HUES6 (cell line): ENCODE measurements at regions not wholly inside any gene's neighbourhood (a gene's known extent, or its start where the extent isn't known, plus 50 kb on each side); places are given as distances from the start of the nearest gene placed in this dataset.

Source experiments
- H3K27ac ChIP-seq: 2 replicates; pipeline ENCODE4 v1.7.0; 2013; ENCODE audit warnings: low read depth, mild to moderate bottlenecking, low read length, inconsistent platforms
- H3K27me3 ChIP-seq: 2 replicates; pipeline ENCODE4 v1.6.1; 2013; ENCODE audit warnings: low read length; ENCODE audit not compliant: control insufficient read depth, insufficient read depth
- H3K36me3 ChIP-seq: 2 replicates; pipeline ENCODE4 v1.6.1; 2013; ENCODE audit warnings: low read length; ENCODE audit not compliant: control insufficient read depth, insufficient read depth
- H3K4me1 ChIP-seq: 2 replicates; pipeline ENCODE4 v1.6.1; 2013; ENCODE audit warnings: low read length; ENCODE audit not compliant: control insufficient read depth, insufficient read depth
- H3K4me3 ChIP-seq: 2 replicates; pipeline ENCODE4 v1.5.1; 2013; ENCODE audit warnings: low read depth, low read length
- H3K9ac ChIP-seq: one replicate; pipeline ENCODE4 v1.6.1; 2013; ENCODE audit warnings: mild to moderate bottlenecking, low read length
- H3K9me3 ChIP-seq: 2 replicates; pipeline ENCODE4 v1.6.1; 2013; ENCODE audit warnings: low read depth, low read length; ENCODE audit not compliant: control insufficient read depth, insufficient read depth

GRCh38 chr9:651371-651770 lies 190.1 kb upstream of the DMRT1 start:
- Histone ChIP-seq H3K27ac (no peak overlapping the region), H3K9ac (no peak overlapping the region), H3K36me3 (no peaks in the 10 kb centered on the region), H3K4me1 (peaks cover 36% of the 10 kb centered on the region), H3K27me3 (no peaks in the 10 kb centered on the region), H3K9me3 (no peaks in the 10 kb centered on the region), H3K4me3 (no peak overlapping the region)

- H3K4me3 ChIP-seq, result no peak overlapping the region
- no peak overlapping the region for H3K27ac ChIP-seq
- peaks cover 36% of the 10 kb centered on the region for H3K4me1 ChIP-seq
- H3K9ac ChIP-seq, result no peak overlapping the region
- H3K27me3 ChIP-seq, result no peaks in the 10 kb centered on the region
- H3K36me3 ChIP-seq, result no peaks in the 10 kb centered on the region
- H3K9me3 ChIP-seq, result no peaks in the 10 kb centered on the region
Observed at GRCh38 chr9:652914-653313, 188.6 kb upstream of the DMRT1 start.

- H3K4me1 ChIP-seq, result peaks cover 34% of the 10 kb centered on the region
Observed at GRCh38 chr9:653421-653820, 188.1 kb upstream of the DMRT1 start.

GRCh38 chr9:653856-654387 lies 187.6 kb upstream of the DMRT1 start:
- H3K9me3 ChIP-seq, result no peaks in the 10 kb centered on the region
- peaks cover 30% of the 10 kb centered on the region for H3K4me1 ChIP-seq
- H3K27ac ChIP-seq, result no peak overlapping the region
- H3K4me3 ChIP-seq, result no peak overlapping the region
- no peak overlapping the region for H3K9ac ChIP-seq
- H3K36me3 ChIP-seq, result no peaks in the 10 kb centered on the region
- H3K27me3 ChIP-seq, result no peaks in the 10 kb centered on the region

More at GRCh38 chr9:653421-653820, 188.1 kb upstream of the DMRT1 start:
- Histone ChIP-seq H3K4me3 (no peak overlapping the region), H3K36me3 (no peaks in the 10 kb centered on the region), H3K27ac (no peak overlapping the region), H3K9me3 (no peaks in the 10 kb centered on the region), H3K9ac (no peak overlapping the region), H3K27me3 (no peaks in the 10 kb centered on the region)

DNA sequence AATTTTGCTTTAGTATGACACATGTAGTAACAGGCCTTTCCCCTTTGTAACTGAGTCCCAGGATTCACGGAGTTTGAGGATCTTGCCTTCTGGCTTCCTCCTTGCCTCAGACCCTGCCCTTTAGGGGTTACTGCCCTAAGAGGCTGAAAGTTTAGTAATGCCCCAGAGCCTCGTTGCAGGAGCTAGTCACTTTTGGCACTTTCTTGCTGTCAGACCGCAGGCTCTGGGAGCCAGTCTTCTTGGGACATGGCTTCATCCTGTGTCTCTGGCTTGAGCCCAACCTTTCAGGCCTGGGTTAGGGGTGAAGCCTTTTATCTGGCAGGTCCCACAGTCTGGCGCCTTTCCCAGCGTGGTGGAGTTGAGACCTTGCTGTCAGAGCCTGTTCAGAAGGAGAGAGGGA lies 185.6 kb upstream of the DMRT1 start:
- no peak overlapping the region for H3K27ac ChIP-seq
- no peak overlapping the region for H3K9ac ChIP-seq
- H3K36me3 ChIP-seq, result no peaks in the 10 kb centered on the region
- H3K9me3 ChIP-seq, result no peaks in the 10 kb centered on the region
- H3K27me3 ChIP-seq, result no peaks in the 10 kb centered on the region
- no peak overlapping the region for H3K4me3 ChIP-seq
- peaks cover 11% of the 10 kb centered on the region for H3K4me1 ChIP-seq

GRCh38 chr9:656926-657568 lies 184.4 kb upstream of the DMRT1 start:
- Histone ChIP-seq H3K4me3 (no peak overlapping the region), H3K27ac (no peak overlapping the region), H3K4me1 (peaks cover 10% of the 10 kb centered on the region; the same call in 1 of the 2 replicates), H3K9ac (no peak overlapping the region), H3K36me3 (no peaks in the 10 kb centered on the region), H3K27me3 (no peaks in the 10 kb centered on the region), H3K9me3 (no peaks in the 10 kb centered on the region)

GRCh38 chr9:659286-659685 lies 182.2 kb upstream of the DMRT1 start:
- Histone ChIP-seq H3K4me3 (no peak overlapping the region), H3K27me3 (no peaks in the 10 kb centered on the region), H3K36me3 (no peaks in the 10 kb centered on the region), H3K27ac (no peak overlapping the region), H3K9me3 (no peaks in the 10 kb centered on the region), H3K4me1 (peaks cover 7% of the 10 kb centered on the region; the same call in 1 of the 2 replicates), H3K9ac (no peak overlapping the region)

DNA sequence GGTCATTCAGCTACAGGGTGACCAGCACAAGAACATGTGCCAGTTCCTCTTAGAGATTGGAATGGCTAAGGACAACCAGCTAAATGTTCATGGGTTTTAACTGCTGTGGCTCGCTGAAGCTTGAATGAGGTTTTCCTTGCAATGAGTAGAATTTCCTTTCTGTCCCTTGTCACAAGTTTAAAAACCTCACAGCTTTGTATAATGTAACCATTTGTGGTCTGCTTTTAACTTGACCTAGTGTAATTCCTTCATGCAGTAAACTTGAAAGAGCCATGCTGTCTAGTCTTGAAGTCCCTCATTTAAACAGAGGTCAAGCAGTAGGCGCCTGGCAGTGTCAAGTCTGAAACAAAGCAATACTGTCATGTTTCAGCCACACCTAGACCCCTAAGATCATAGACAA lies 181.3 kb upstream of the DMRT1 start:
- no peak overlapping the region for H3K4me3 ChIP-seq
- H3K4me1 ChIP-seq, result peaks cover 7% of the 10 kb centered on the region; the same call in 1 of the 2 replicates

GRCh38 chr9:663541-663940 lies 178.0 kb upstream of the DMRT1 start:
- H3K4me3 ChIP-seq, result no peak overlapping the region
- H3K36me3 ChIP-seq, result no peaks in the 10 kb centered on the region
- H3K27me3 ChIP-seq, result no peaks in the 10 kb centered on the region
- no peak overlapping the region for H3K9ac ChIP-seq
- no peak overlapping the region for H3K27ac ChIP-seq
- H3K9me3 ChIP-seq, result no peaks in the 10 kb centered on the region; the same call in 1 of the 2 replicates
- H3K4me1 ChIP-seq, result no peaks in the 10 kb centered on the region

More for the DNA sequence above, 181.3 kb upstream of the DMRT1 start:
- Histone ChIP-seq H3K9ac (no peak overlapping the region), H3K27ac (no peak overlapping the region), H3K36me3 (no peaks in the 10 kb centered on the region), H3K9me3 (no peaks in the 10 kb centered on the region), H3K27me3 (no peaks in the 10 kb centered on the region)

DNA sequence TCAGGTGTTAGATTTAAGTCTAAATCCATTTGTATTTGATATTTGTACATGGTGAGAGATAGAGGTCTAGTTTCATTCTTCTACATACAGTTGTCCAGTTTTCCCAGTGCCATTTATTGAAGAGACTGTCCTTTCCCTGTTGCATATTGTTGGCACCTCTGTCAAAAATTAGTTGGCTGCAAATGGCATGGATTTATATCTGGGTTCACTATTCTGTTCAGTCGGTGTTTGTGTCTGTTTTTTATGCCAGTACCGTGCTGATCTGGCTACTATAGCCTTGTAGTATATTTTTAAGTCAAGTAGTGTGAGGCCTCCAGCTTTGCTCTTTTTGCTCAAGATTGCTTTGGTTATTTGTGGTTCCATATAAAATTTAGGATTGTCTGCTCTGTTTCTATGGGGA lies 176.2 kb upstream of the DMRT1 start:
- Histone ChIP-seq H3K27ac (no peak overlapping the region), H3K27me3 (no peaks in the 10 kb centered on the region), H3K36me3 (no peaks in the 10 kb centered on the region), H3K9ac (no peak overlapping the region), H3K4me1 (no peaks in the 10 kb centered on the region), H3K4me3 (no peak overlapping the region), H3K9me3 (peaks cover 3% of the 10 kb centered on the region; the same call in 1 of the 2 replicates)

GRCh38 chr9:671997-672396 lies 169.5 kb upstream of the DMRT1 start:
- peaks cover 35% of the 10 kb centered on the region for H3K4me1 ChIP-seq
- no peaks in the 10 kb centered on the region for H3K27me3 ChIP-seq
- no peak overlapping the region for H3K27ac ChIP-seq
- no peak overlapping the region for H3K4me3 ChIP-seq
- no peaks in the 10 kb centered on the region for H3K36me3 ChIP-seq
- no peak overlapping the region for H3K9ac ChIP-seq
- H3K9me3 ChIP-seq, result peaks cover 3% of the 10 kb centered on the region; the same call in 1 of the 2 replicates
